ENCODE measurements at regions not wholly inside any gene's neighbourhood (a gene's known extent, or its start where the extent isn't known, plus 50 kb on each side); places are given as distances from the start of the nearest gene placed in this dataset.

- Histone ChIP-seq H3K9me3 (replicated peaks; ENCODE audit: control insufficient read depth, insufficient read depth, low read depth, low read length) (no peaks in the 10 kb centered on the region), H3K9ac (ENCODE audit: insufficient read depth in 1 of 2, low read depth in 2 of 2, low read length in 2 of 2) (no peak overlapping the region), H3K4me2 (ENCODE audit: insufficient read depth, low read length) (no peak overlapping the region), H3K27me3 (ENCODE audit: control insufficient read depth in 2 of 2, insufficient read depth in 2 of 2, low read length in 2 of 2) (no peaks in the 10 kb centered on the region), H2AFZ (ENCODE audit: low read depth, low read length) (no peak overlapping the region), H3K27ac (ENCODE audit: extremely low read depth, low read depth, low read length) (no peak overlapping the region), H4K20me1 (replicated peaks; ENCODE audit: control insufficient read depth, insufficient read depth, low read length) (no peaks in the 10 kb centered on the region), H3K4me1 (replicated peaks in 1 of 2; ENCODE audit: control insufficient read depth in 2 of 2, insufficient read depth in 2 of 2, low read length in 2 of 2) (no peaks in the 10 kb centered on the region), H3K79me2 (ENCODE audit: control insufficient read depth, insufficient read depth, low read length) (no peaks in the 10 kb centered on the region), H3K4me3 (no peak overlapping the region), H3K36me3 (ENCODE audit: control insufficient read depth, insufficient read depth, low read length) (no peaks in the 10 kb centered on the region), H3K9me1 (ENCODE audit: control insufficient read depth, insufficient read depth, low read length) (no peaks in the 10 kb centered on the region)
- POLR2A ChIA-PET, result no interaction called here
- no TSS peak for BruUV-seq (replicated peaks)
- CTCF ChIA-PET (ENCODE audit: low intra/inter-chr PET ratio), result no interaction called here
- intact Hi-C loops (cut with micrococcal nuclease) (no loop called here), in situ Hi-C loops (cut with MboI) (no loop called here)
- 8% methylated on average over 2 of the region's 2 CpGs for WGBS (ENCODE audit: insufficient coverage, low coverage, missing lambda C conversion rate)
- ATAC-seq (no peak), DNase-seq (ENCODE audit: extremely low read depth in 1 of 4, low spot score in 3 of 4) (no peak), FAIRE-seq (no peak)
- TF ChIP-seq ESRRA (IDR thresholded peaks at IDR 0.05; ENCODE audit: borderline replicate concordance, low read depth) (no peak), RFX7 (CRISPR knock-in tag; IDR thresholded peaks at IDR 0.05) (no peak), TAF1 (IDR thresholded peaks at IDR 0.05; ENCODE audit: control insufficient read depth, extremely low read depth, insufficient read depth, low read length, severe bottlenecking) (no peak), ARID4B (CRISPR knock-in tag; IDR thresholded peaks at IDR 0.05) (no peak), ZNF133 (CRISPR knock-in tag; IDR thresholded peaks at IDR 0.05) (no peak), GATAD2B (IDR thresholded peaks at IDR 0.05; ENCODE audit: borderline replicate concordance) (no peak), SRF (CRISPR knock-in tag; IDR thresholded peaks at IDR 0.05) (no peak), IFI16 (CRISPR knock-in tag; IDR thresholded peaks at IDR 0.05) (no peak), ZNF253 (CRISPR knock-in tag; conservative IDR thresholded peaks at IDR 0.05) (no peak), POLR2A (conservative IDR thresholded peaks at IDR 0.05) (no peak), THRB (CRISPR knock-in tag; conservative IDR thresholded peaks at IDR 0.05) (no peak), TBL1XR1 (IDR thresholded peaks at IDR 0.05; ENCODE audit: low read length in 2 of 2) (no peak), KDM5B (IDR thresholded peaks at IDR 0.05; ENCODE audit: insufficient replicate concordance, low read depth, low read length) (no peak), ZNF311 (CRISPR knock-in tag; IDR thresholded peaks at IDR 0.05) (no peak), KAT8 (IDR thresholded peaks at IDR 0.05; ENCODE audit: low read depth) (no peak), FOXK1 (CRISPR knock-in tag; IDR thresholded peaks at IDR 0.05; ENCODE audit: borderline replicate concordance) (no peak)
- TF ChIP-seq, protein P1, sequence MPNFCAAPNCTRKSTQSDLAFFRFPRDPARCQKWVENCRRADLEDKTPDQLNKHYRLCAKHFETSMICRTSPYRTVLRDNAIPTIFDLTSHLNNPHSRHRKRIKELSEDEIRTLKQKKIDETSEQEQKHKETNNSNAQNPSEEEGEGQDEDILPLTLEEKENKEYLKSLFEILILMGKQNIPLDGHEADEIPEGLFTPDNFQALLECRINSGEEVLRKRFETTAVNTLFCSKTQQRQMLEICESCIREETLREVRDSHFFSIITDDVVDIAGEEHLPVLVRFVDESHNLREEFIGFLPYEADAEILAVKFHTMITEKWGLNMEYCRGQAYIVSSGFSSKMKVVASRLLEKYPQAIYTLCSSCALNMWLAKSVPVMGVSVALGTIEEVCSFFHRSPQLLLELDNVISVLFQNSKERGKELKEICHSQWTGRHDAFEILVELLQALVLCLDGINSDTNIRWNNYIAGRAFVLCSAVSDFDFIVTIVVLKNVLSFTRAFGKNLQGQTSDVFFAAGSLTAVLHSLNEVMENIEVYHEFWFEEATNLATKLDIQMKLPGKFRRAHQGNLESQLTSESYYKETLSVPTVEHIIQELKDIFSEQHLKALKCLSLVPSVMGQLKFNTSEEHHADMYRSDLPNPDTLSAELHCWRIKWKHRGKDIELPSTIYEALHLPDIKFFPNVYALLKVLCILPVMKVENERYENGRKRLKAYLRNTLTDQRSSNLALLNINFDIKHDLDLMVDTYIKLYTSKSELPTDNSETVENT (CRISPR knock-in tag; IDR thresholded peaks at IDR 0.05), result no peak
These were observed 95.4 kb downstream of the FUNDC1 start for GRCh38 chrX:44447214-44447613.

Measured in K562 (cell line).